GM23338 (cell line): ENCODE measurements at regions not wholly inside any gene's neighbourhood (a gene's known extent, or its start where the extent isn't known, plus 50 kb on each side); places are given as distances from the start of the nearest gene placed in this dataset.
A peak's percentile ranks its signal among the peaks of the same experiment; 100 is the strongest.

Experiments
- ATAC-seq: fragments of 200-7000 bp; cut with Tn5 transposase; 3 replicates; pipeline ENCODE4 v1.9.1; 2020
- DNase-seq: peaks from one replicate; pipeline ENCODE4 v3.0.0-alpha.2; 2015; ENCODE audit warnings: low spot score
- H2AFZ ChIP-seq: fragments of 200-600 bp; sonication (generic); 2 replicates; pipeline ENCODE4 v1.8.0; 2016; ENCODE audit warnings: antibody characterized with exemption, mild to moderate bottlenecking, moderate library complexity
- H3F3A ChIP-seq: fragments of 200-600 bp; sonication (generic); replicated peaks from 2 replicates; pipeline ENCODE4 v1.8.0; 2017; ENCODE audit warnings: antibody characterized with exemption, mixed run types, low read depth
- H3K27ac ChIP-seq: fragments of 200-600 bp; sonication (generic); 2 replicates; pipeline ENCODE4 v1.6.1; 2016; ENCODE audit warnings: low read depth
- H3K27me3 ChIP-seq: fragments of 200-600 bp; sonication (generic); 2 replicates; pipeline ENCODE4 v1.8.0; 2016; ENCODE audit warnings: mild to moderate bottlenecking, mixed run types, moderate library complexity; ENCODE audit not compliant: insufficient read depth
- H3K36me3 ChIP-seq: fragments of 200-600 bp; sonication (generic); 2 replicates; pipeline ENCODE4 v1.8.0; 2016; ENCODE audit warnings: mild to moderate bottlenecking; ENCODE audit not compliant: insufficient read depth
- H3K4me1 ChIP-seq: fragments of 200-600 bp; sonication (generic); 2 replicates; pipeline ENCODE4 v1.8.0; 2016; ENCODE audit warnings: mild to moderate bottlenecking, moderate library complexity; ENCODE audit not compliant: insufficient read depth
- H3K4me2 ChIP-seq: fragments of 200-600 bp; sonication (generic); 2 replicates; pipeline ENCODE4 v1.7.1; 2017; ENCODE audit warnings: mixed run types
- H3K4me3 ChIP-seq: fragments of 200-600 bp; sonication (generic); 2 replicates; pipeline ENCODE4 v1.6.1; 2016; ENCODE audit warnings: mixed run types
- H3K79me2 ChIP-seq: fragments of 200-600 bp; sonication (generic); replicated peaks from 2 replicates; pipeline ENCODE4 v1.8.0; 2017; ENCODE audit warnings: mild to moderate bottlenecking; ENCODE audit not compliant: insufficient read depth
- H3K9me2 ChIP-seq: fragments of 200-600 bp; sonication (generic); 2 replicates; pipeline ENCODE4 v1.8.0; 2017; ENCODE audit not compliant: insufficient read depth
- H4K20me1 ChIP-seq: fragments of 200-600 bp; sonication (generic); replicated peaks from 2 replicates; pipeline ENCODE4 v1.8.0; 2017; ENCODE audit warnings: mild to moderate bottlenecking; ENCODE audit not compliant: insufficient read depth
- H3K27ac Mint-ChIP-seq: 2 replicates; pipeline ENCODE4 v1.8.0; 2020; ENCODE audit warnings: inconsistent platforms, mild to moderate bottlenecking, moderate library complexity, mixed read lengths
- H3K27me3 Mint-ChIP-seq: 3 replicates; pipeline ENCODE4 v1.8.0; 2022; ENCODE audit warnings: low read depth, mild to moderate bottlenecking, moderate library complexity, mixed read lengths, inconsistent platforms; ENCODE audit not compliant: insufficient read depth, poor library complexity
- H3K36me3 Mint-ChIP-seq: 3 replicates; pipeline ENCODE4 v1.8.0; 2021; ENCODE audit warnings: low read depth, mild to moderate bottlenecking, inconsistent platforms, moderate library complexity, mixed read lengths
- H3K4me1 Mint-ChIP-seq: 3 replicates; pipeline ENCODE4 v1.8.0; 2020; ENCODE audit warnings: mild to moderate bottlenecking, inconsistent platforms, mixed read lengths
- H3K4me3 Mint-ChIP-seq: 3 replicates; pipeline ENCODE4 v1.8.0; 2021; ENCODE audit warnings: moderate library complexity, mild to moderate bottlenecking, inconsistent platforms, mixed read lengths
- H3K9me3 Mint-ChIP-seq: 3 replicates; pipeline ENCODE4 v1.8.0; 2020; ENCODE audit warnings: moderate library complexity, mild to moderate bottlenecking, inconsistent platforms, mixed read lengths
- CREB1 ChIP-seq: fragments of 250-450 bp; sonication (Bioruptor Pico); IDR thresholded peaks from 2 replicates; pipeline ENCODE4 v1.5.0; 2020; ENCODE audit warnings: low read depth, mild to moderate bottlenecking, moderate library complexity
- EZH2 ChIP-seq: fragments of 200-600 bp; sonication (generic); IDR thresholded peaks from one replicate; pipeline ENCODE4 v1.8.0; 2017; ENCODE audit warnings: antibody characterized with exemption, mild to moderate bottlenecking, low read depth; ENCODE audit not compliant: unreplicated experiment
- EZH2phosphoT487 ChIP-seq: fragments of 200-600 bp; sonication (generic); IDR thresholded peaks from one replicate; pipeline ENCODE4 v1.8.1; 2018; ENCODE audit warnings: antibody characterized with exemption; ENCODE audit not compliant: unreplicated experiment
- JUNB ChIP-seq: IDR thresholded peaks from one replicate; pipeline ENCODE4 v1.6.1; 2016; ENCODE audit warnings: antibody characterized with exemption; ENCODE audit not compliant: unreplicated experiment
- NANOG ChIP-seq: IDR thresholded peaks from 2 replicates; pipeline ENCODE4 v1.6.1; 2016; ENCODE audit warnings: antibody characterized with exemption, borderline replicate concordance
- POLR2AphosphoS5 ChIP-seq: IDR thresholded peaks from 2 replicates; pipeline ENCODE4 v1.6.1; 2016; ENCODE audit warnings: antibody characterized with exemption, low read depth
- STAT1 ChIP-seq: IDR thresholded peaks from one replicate; pipeline ENCODE4 v1.6.1; 2016; ENCODE audit warnings: antibody characterized with exemption; ENCODE audit not compliant: unreplicated experiment
- ZNF331 ChIP-seq: fragments of 250-450 bp; sonication (Bioruptor Pico); IDR thresholded peaks from 2 replicates; pipeline ENCODE4 v1.5.0; 2020; ENCODE audit warnings: low read depth, mild to moderate bottlenecking, moderate library complexity
- TF ChIP-seq, protein P1 (sequence below), 2 experiments: fragments of 200-600 bp in 1 of 2; sonication (generic) in 1 of 2; conservative IDR thresholded peaks; 2 replicates each; pipeline versions ENCODE4 v1.5.1 to v1.6.1; 2016 to 2017; ENCODE audit warnings: antibody characterized with exemption in 2 of 2, low read depth in 2 of 2, mild to moderate bottlenecking in 2 of 2, moderate library complexity in 1 of 2
- TF ChIP-seq, protein P2 (sequence below): IDR thresholded peaks from one replicate; pipeline ENCODE4 v1.6.1; 2018; ENCODE audit warnings: antibody characterized with exemption; ENCODE audit not compliant: unreplicated experiment

DNA sequence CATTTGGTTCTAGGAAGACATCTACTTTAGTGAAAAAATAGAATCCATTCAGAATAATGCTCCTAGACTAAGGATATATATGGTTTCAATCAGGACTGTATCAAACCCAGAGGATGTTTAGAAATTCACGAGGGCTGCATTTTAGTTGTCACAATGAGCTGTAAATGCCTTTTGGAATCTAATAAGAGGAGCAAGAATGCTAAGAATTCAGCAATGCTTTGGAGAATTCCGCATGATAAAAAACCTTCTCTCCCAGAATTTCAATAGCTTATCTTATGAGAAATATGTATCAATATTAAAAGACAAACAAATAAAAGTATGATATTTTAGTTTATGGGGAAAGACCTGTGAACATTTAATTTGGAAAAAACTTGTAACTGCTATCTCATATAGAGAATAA, 885.1 kb downstream of the ZPLD1 start:
- Mint-ChIP-seq H3K27me3 (no peaks in the 10 kb centered on the region), H3K27ac (peak overlapping the region; percentile 88), H3K36me3 (peaks cover 10% of the 10 kb centered on the region; the same call in 2 of the 3 replicates), H3K4me1 (peaks cover 9% of the 10 kb centered on the region), H3K9me3 (peaks cover 15% of the 10 kb centered on the region), H3K4me3 (no peak overlapping the region)
- Histone ChIP-seq H2AFZ (no peak overlapping the region), H3K27me3 (no peaks in the 10 kb centered on the region), H3K36me3 (no peaks in the 10 kb centered on the region), H3K4me1 (peaks cover 9% of the 10 kb centered on the region), H3K9me2 (no peaks in the 10 kb centered on the region), H3F3A (no peaks in the 10 kb centered on the region), H3K79me2 (no peaks in the 10 kb centered on the region), H4K20me1 (no peaks in the 10 kb centered on the region), H3K27ac (0 out of 2 replicates have a peak overlapping the region, but pooled peaks have one; percentile 6), H3K4me2 (peak overlapping the region; percentile 22; the same call in 1 of the 2 replicates), H3K4me3 (no peak overlapping the region)
- TF ChIP-seq EZH2phosphoT487, result no peak
- TF ChIP-seq, protein P1, sequence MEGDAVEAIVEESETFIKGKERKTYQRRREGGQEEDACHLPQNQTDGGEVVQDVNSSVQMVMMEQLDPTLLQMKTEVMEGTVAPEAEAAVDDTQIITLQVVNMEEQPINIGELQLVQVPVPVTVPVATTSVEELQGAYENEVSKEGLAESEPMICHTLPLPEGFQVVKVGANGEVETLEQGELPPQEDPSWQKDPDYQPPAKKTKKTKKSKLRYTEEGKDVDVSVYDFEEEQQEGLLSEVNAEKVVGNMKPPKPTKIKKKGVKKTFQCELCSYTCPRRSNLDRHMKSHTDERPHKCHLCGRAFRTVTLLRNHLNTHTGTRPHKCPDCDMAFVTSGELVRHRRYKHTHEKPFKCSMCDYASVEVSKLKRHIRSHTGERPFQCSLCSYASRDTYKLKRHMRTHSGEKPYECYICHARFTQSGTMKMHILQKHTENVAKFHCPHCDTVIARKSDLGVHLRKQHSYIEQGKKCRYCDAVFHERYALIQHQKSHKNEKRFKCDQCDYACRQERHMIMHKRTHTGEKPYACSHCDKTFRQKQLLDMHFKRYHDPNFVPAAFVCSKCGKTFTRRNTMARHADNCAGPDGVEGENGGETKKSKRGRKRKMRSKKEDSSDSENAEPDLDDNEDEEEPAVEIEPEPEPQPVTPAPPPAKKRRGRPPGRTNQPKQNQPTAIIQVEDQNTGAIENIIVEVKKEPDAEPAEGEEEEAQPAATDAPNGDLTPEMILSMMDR (conservative IDR thresholded peaks at IDR 0.05; ENCODE audit: low read depth in 2 of 2), result no peak
- no peak for TF ChIP-seq ZNF331
- TF ChIP-seq CREB1 (CRISPR knock-in tag), result no peak
- no peak for TF ChIP-seq NANOG
- no peak for TF ChIP-seq EZH2
- TF ChIP-seq POLR2AphosphoS5, result no peak
- DNase-seq (peak; percentile 51), ATAC-seq (no peak)

GRCh38 chr3:103337179-103337845, 902.5 kb downstream of the ZPLD1 start:
- Mint-ChIP-seq H3K4me3 (no peak overlapping the region), H3K4me1 (peaks cover 6% of the 10 kb centered on the region; the same call in 2 of the 3 replicates), H3K27ac (no peak overlapping the region), H3K27me3 (no peaks in the 10 kb centered on the region), H3K9me3 (no peaks in the 10 kb centered on the region; the same call in 2 of the 3 replicates), H3K36me3 (no peaks in the 10 kb centered on the region)
- H3K9me2 ChIP-seq, result no peaks in the 10 kb centered on the region
- ATAC-seq, result no peak; the same call in 2 of the 3 replicates
- H3K79me2 ChIP-seq, result no peaks in the 10 kb centered on the region
- no peaks in the 10 kb centered on the region for H3K27me3 ChIP-seq
- DNase-seq, result peak; percentile 5
- H3K4me1 ChIP-seq, result no peaks in the 10 kb centered on the region; the same call in 1 of the 2 replicates
- no peak overlapping the region for H3K4me3 ChIP-seq
- no peaks in the 10 kb centered on the region for H3K36me3 ChIP-seq
- no peaks in the 10 kb centered on the region for H4K20me1 ChIP-seq
- H2AFZ ChIP-seq, result no peak overlapping the region
- H3K27ac ChIP-seq, result no peak overlapping the region
- no peak overlapping the region for H3K4me2 ChIP-seq
- H3F3A ChIP-seq, result no peaks in the 10 kb centered on the region
- no peak for TF ChIP-seq NANOG
- no peak for TF ChIP-seq STAT1
- TF ChIP-seq, protein P1 (conservative IDR thresholded peaks at IDR 0.05; ENCODE audit: low read depth in 2 of 2), result no peak
- TF ChIP-seq JUNB, result no peak
- no peak for TF ChIP-seq ZNF331
- TF ChIP-seq, protein P2, sequence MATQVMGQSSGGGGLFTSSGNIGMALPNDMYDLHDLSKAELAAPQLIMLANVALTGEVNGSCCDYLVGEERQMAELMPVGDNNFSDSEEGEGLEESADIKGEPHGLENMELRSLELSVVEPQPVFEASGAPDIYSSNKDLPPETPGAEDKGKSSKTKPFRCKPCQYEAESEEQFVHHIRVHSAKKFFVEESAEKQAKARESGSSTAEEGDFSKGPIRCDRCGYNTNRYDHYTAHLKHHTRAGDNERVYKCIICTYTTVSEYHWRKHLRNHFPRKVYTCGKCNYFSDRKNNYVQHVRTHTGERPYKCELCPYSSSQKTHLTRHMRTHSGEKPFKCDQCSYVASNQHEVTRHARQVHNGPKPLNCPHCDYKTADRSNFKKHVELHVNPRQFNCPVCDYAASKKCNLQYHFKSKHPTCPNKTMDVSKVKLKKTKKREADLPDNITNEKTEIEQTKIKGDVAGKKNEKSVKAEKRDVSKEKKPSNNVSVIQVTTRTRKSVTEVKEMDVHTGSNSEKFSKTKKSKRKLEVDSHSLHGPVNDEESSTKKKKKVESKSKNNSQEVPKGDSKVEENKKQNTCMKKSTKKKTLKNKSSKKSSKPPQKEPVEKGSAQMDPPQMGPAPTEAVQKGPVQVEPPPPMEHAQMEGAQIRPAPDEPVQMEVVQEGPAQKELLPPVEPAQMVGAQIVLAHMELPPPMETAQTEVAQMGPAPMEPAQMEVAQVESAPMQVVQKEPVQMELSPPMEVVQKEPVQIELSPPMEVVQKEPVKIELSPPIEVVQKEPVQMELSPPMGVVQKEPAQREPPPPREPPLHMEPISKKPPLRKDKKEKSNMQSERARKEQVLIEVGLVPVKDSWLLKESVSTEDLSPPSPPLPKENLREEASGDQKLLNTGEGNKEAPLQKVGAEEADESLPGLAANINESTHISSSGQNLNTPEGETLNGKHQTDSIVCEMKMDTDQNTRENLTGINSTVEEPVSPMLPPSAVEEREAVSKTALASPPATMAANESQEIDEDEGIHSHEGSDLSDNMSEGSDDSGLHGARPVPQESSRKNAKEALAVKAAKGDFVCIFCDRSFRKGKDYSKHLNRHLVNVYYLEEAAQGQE, result no peak
